Activated naive CD8-positive, alpha-beta T cell treated with anti-CD3 and anti-CD28 coated beads, Interleukin-2, amount 50 U/mL, for 16 hours (primary cell): ENCODE measurements at regions not wholly inside any gene's neighbourhood (a gene's known extent, or its start where the extent isn't known, plus 50 kb on each side); places are given as distances from the start of the nearest gene placed in this dataset.

ENCODE experiments used
- DNase-seq: peaks from one replicate; pipeline ENCODE4 v3.0.0-alpha.2; 2020; ENCODE audit warnings: low read depth, low spot score

DNA sequence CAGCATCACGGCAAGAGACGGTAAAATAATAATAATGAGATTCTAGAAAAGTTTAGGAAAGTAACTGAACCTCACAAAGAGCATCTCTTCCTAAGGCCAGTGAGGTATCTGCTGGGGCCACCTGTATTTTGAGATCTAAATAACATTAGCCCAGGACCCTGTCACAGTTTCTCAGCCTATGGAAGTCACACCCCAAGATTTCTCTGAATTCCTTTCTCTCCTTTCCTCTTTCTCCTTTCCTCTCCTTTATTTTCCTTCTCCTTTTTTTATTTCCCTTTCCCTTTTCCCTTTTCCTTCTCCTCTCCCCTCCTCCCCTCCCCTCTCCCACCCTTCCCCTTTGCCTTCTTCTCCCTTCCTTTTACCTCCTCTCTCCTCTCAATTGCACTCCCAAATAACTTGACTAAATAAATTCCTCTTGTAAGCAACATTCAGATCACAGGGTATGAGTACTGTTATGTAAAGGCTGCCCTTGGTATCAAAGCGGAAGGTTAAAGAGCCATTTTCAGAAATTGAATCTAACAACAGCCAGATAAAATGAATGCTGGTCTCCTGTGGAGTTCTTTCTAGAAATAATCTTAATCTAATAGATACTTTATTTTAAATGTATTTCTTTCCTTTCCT is 506.2 kb downstream of the EPM2A start:
- DNase-seq: no peak

DNA sequence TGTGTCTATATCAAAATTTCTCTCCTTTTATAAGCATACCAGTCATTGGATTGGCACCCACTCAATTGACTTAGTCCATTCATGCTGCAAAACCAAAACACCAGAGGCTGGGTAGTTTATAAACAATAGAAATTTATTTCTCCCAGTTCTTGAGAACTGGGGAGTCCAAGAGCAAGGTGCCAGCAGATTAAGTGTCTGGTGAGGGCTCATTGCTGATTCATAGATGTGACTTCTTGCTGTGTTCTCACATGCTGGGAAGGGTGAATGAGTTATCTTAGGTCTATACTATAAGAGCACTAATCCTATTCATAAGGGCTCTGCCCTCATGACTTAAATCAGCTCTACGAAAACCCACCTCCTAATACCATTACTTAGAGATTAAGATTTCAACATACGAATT is 501.4 kb downstream of the EPM2A start:
- no peak for DNase-seq

DNA sequence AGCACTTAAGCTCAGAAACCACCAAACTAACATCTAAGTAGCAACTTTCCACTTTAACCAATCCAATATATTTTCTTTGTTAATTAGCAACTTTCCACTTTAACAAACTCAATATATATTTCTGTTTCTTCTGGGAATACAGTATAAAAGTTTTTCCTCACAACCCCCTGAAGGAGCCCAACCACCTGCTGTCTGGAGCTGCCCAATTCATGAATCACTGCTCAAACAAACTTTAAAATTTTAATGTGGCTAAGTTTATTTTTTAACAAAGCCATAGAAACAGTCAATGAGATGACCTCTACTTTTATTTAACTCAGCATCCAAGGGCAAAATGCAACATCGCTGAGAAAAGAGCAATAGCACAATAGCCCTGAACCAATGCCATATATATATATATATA is 500.1 kb downstream of the EPM2A start:
- no peak for DNase-seq

- no peak for DNase-seq
Observed at GRCh38 chr6:145238787-145239186, 496.5 kb downstream of the EPM2A start.

DNA sequence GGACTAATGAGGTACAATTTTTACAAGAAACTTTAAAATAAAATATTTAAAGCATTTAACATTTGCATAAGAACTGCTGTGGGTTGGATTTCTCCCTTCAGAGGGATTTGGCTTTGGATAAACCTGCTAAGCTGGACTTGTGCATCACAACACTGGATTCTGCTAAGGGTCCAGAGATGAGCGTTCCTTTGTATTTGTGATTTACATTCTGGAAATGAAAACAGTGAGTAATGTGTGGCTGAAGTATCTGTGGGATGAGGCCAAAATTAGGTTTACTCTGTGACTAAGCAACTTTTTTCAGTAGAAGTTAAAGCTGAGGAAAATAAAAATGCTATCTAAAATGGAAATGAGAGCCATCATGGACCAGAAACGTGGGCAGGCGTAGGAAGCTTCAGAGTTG is 494.3 kb downstream of the EPM2A start:
- no peak for DNase-seq

DNA sequence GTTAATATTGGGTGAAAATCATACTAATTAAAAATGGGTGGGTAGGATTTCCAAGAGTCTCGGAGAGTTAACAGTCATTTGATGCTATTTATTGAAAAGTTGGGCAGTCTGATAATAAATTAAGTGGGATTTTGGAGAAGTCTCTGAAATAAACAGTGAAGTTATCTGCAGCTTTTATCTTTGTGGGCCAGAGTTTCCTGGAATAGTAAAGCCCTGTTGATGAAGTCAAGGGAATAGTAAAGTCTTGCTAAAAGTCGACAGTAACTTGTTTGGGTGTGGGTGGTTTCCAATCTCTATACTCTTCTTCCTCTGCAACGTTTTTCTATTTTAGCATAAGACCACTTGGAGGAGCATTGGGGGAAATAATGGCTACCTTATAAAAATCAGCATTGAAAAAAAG is 493.6 kb downstream of the EPM2A start:
- no peak for DNase-seq

GRCh38 chr6:145244349-145245100 is 490.8 kb downstream of the EPM2A start:
- no peak for DNase-seq

DNA sequence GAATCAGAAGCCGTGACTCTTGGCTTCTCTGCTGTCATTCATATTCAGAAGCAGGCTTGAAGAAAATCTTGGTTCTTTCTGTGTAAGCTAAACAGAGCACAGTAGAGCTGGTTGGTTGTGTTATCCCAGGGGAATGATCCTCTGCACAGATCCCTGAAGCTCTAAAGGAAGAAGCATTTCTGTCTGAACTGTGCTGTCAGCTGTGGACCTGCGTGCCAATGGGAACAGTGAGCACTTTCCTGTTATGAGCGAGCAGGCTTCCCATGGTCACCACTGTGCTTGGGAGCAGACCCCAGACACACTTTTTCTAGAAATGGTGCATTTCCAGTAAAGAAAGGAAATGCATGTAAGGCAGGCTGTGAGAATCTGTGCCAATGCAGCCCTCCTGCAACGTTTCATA is 490.2 kb downstream of the EPM2A start:
- no peak for DNase-seq

DNA sequence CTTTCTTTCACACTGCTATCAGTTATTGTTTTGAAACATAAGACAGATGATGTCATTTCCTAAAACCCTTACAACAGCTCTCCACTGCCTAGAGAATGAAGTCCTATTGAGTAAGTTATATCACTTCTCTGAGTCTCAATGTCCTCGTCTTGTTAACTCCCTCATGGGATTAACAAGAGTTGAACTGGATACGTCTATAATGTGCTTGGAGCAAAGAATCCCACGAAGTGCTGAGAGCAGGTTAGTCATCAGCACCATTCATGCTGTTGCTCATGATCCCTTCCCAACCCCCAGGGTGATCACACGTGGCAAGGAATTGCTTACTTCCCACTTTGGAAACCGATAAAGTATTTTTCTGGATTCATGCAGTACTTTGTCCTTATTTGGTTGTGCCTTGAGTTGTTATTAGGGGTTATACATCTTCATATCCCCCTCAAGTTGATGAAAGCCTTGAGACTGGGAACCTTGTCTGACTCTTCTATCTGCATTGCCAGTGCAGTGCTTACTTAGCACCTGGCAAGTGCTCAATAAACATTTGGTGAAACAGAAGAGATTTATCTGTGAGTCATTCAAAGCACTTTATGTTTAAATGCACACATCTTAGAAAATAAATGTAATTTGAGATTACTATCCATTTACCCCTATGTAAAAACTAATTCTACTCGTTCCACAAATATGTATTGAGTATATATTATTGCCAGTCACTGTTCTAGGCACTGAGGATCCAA is 487.5 kb downstream of the EPM2A start:
- no peak for DNase-seq

- no peak for DNase-seq
Observed at GRCh38 chr6:145250436-145250835, 484.9 kb downstream of the EPM2A start.

GRCh38 chr6:145252737-145253136 is 482.6 kb downstream of the EPM2A start:
- DNase-seq: no peak

DNA sequence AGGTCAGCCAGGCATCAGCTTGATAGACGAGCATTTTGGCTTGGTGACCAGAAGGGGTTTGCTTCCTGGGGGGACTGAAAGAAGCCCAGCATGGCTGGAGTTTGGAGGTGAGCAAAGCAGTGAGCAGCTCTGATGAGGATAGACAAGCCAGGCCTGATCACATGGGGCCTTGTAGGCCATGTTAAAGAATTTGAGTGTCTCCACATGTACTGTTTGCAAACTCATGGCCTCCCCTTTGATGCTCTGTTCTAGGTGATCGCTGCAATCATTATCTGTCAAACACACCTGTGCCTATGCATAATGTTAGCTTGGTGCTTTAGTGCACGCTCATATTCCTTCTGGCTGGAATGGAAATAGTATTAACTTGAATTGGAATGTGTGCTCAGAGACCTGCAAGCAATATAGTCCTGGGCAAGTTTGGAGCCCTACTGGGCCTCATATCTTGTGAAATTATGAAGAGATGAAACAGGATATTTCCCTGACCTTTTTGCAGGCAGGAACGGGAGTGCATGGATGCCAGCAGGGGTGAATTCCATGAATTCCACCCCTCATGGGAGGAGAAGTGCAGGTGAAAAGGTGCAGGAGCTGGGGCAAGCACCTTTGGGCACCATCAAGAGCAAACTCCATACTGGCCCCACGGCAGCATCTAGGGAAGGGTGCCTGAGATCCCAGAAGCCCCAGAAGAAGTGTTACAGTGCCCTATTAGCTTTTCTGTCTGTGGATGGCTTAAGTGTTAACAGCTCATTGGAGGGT is 480.5 kb downstream of the EPM2A start:
- no peak for DNase-seq

DNA sequence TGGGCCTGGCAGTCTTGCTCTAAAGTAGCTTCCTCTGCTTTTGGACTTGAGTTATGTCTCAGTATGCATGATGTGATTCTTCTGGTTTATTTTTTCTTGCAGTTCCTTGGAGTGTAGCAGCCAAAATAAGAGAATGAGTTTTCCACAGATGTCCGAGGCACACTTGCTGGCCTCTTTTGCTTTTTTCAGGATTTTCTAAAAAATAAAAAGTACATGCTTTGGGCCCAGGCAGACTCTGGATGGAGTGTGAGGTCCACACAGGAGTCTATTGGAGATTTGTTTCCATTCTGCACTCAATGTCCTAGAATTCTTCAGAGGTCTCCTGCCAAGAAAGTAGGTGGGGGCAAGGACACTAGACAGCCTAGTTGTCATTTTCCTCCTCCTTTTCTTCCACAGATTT is 477.6 kb downstream of the EPM2A start:
- no peak for DNase-seq

DNA sequence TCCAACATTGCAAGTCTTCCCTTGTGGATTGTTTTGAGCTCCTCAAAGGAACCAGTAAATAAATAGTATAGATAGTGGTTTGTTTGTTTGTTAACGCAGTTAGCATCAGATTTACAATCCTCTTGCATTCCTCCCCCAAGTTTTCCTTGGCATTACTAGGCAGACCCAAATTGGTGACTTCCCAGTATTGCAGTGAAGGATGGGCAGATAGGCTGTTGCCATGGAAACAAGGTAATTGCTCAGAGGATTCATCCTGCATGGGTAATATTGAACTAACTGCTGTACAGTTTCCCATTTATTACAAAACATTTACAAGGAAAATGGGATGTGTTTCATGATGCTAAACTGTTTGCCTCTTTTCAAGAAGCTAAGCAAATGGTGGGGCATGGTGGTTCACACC is 477.2 kb downstream of the EPM2A start:
- DNase-seq: no peak

GRCh38 chr6:145260484-145261175 is 474.7 kb downstream of the EPM2A start:
- DNase-seq: no peak

DNA sequence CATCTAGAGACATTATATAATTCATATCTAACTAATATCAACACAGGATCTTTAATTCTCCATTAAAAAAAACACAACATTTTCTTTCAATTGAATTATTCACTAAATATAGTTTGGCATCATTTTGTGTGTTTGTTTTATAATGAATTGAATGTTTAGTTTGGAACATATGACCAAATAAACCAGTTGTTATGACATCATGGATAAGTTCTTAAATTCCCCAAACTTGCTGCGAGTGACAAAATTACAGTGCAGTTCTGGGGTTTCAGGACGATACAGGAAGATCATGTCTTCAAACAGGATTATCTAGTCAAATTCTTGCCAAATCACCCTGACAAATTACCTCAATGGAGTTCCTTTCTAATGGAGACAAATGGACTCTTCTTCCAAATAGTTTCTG is 473.6 kb downstream of the EPM2A start:
- no peak for DNase-seq

- DNase-seq: no peak
Observed at GRCh38 chr6:145262771-145263170, 472.5 kb downstream of the EPM2A start.

- no peak for DNase-seq
Observed at GRCh38 chr6:145263778-145264211, 471.5 kb downstream of the EPM2A start.

DNA sequence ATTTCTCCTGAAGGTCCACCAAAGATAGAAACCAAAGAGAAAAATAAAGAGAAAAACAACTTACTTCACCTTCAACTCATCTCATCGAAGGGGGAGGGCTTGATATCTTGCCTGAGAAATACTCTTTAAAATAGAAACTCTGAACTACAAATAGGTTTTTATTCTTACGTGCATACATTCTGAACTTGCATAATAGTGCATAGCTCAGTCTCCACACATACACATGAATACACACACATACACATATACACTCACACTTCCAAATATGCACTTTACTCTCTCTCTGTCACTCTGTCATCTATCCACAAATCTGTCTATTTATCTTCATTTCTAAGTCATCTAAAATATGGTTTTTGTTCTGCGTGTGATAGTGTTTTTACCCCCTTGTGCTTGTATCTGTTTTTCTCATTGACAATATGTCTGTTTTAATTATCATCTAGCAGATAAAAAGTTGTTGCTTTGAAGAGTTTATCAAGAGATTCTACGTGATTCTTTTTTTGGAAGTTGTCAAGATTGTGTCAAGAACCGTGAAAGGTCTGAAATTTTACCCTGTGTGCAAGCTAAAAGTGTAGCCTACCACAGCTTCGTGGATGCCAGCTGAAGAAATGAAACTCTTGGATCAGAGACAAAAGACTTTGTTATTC is 468.8 kb downstream of the EPM2A start:
- no peak for DNase-seq

DNA sequence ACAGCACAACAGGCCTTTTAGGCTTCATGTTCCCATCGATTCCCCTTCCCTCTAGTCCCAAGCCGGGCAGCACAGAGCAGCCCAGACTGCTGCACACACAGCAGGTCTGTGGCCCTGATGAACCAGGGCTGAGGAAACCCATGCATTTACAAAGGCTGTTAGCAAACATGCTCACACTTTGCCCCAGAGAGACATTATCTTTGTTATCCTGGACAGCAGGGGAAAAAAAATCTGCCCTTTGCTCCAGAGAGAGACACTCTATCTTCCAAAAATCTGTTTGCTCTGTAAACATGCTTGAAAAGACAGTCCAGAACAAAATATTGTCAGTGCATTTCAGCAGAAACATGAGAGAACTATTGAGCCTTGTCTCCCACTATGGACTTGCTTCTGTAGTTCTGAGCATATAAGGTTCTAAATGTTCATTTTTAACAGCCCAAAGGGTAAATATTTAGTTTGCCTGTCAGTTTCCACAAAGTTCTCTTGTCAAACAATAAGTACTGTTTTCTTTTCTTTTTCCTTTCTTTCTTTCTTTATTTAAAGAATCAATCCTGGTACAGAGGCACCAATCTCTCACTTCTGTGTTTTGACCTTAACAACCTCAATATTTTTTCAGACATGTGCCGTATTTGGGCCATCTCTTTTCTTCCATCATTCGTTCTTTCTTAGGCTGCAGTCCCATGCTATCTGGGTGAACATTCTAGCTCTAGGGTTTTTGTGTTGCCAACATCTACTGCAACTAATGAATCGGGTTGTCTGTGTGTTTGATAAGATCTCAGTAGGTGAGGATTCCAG is 468.0 kb downstream of the EPM2A start:
- DNase-seq: no peak
